Ectodermal cell (in vitro differentiated cells): ENCODE measurements at regions not wholly inside any gene's neighbourhood (a gene's known extent, or its start where the extent isn't known, plus 50 kb on each side); places are given as distances from the start of the nearest gene placed in this dataset.
"Not testable (repeated sequence)": the region's sequence is repeated elsewhere in the genome, so short reads cannot be mapped to it uniquely, and the experiment has no call there.

Source experiments
- H3K27ac ChIP-seq: 2 replicates; pipeline ENCODE4 v1.7.0; 2013; ENCODE audit warnings: mild to moderate bottlenecking, low read depth, low read length; ENCODE audit not compliant: insufficient read depth, poor library complexity, severe bottlenecking
- H3K27me3 ChIP-seq: 2 replicates; pipeline ENCODE4 v1.7.0; 2013; ENCODE audit warnings: mild to moderate bottlenecking, low read length; ENCODE audit not compliant: insufficient read depth, control insufficient read depth, poor library complexity, severe bottlenecking
- H3K36me3 ChIP-seq: one replicate; pipeline ENCODE4 v1.7.0; 2013; ENCODE audit warnings: low read length; ENCODE audit not compliant: control insufficient read depth, insufficient read depth
- H3K4me1 ChIP-seq: one replicate; pipeline ENCODE4 v1.7.0; 2013; ENCODE audit warnings: low read length; ENCODE audit not compliant: control insufficient read depth, insufficient read depth
- H3K4me3 ChIP-seq: 2 replicates; pipeline ENCODE4 v1.7.0; 2013; ENCODE audit warnings: low read depth, low read length, control low read depth; ENCODE audit not compliant: insufficient read depth
- H3K9me3 ChIP-seq: 2 replicates; pipeline ENCODE4 v1.7.0; 2013; ENCODE audit warnings: mild to moderate bottlenecking, low read length, moderate library complexity; ENCODE audit not compliant: control insufficient read depth
- WGBS, 2 experiments: methylation state at CpG; one replicate each; pipeline ENCODE4 v1.1.7; 2013; ENCODE audit warnings: missing lambda C conversion rate in 2 of 2; 5-methylcytosine and 5-hydroxymethylcytosine counted together

- Histone ChIP-seq H3K4me1 (no peaks in the 10 kb centered on the region), H3K36me3 (no peaks in the 10 kb centered on the region), H3K4me3 (no peak overlapping the region), H3K27me3 (no peaks in the 10 kb centered on the region), H3K27ac (no peak overlapping the region), H3K9me3 (no peaks in the 10 kb centered on the region)
- WGBS, 2 experiments, result 88 to 93% methylated on average over 1 of the region's 1 CpG
Observed at GRCh38 chr4:66929748-66930147, 615.6 kb downstream of the CENPC start.

- H3K36me3 ChIP-seq, H3K4me1 ChIP-seq, H3K9me3 ChIP-seq, H3K27ac ChIP-seq, H3K27me3 ChIP-seq, H3K4me3 ChIP-seq: not testable (repeated sequence)
Observed at GRCh38 chr4:66928881-66929280, 616.4 kb downstream of the CENPC start.

GRCh38 chr4:66927937-66928336 lies 617.4 kb downstream of the CENPC start:
- H3K9me3 ChIP-seq, result no peaks in the 10 kb centered on the region
- H3K27me3 ChIP-seq, result no peaks in the 10 kb centered on the region
- H3K36me3 ChIP-seq, result no peaks in the 10 kb centered on the region
- H3K4me3 ChIP-seq, result no peak overlapping the region
- H3K27ac ChIP-seq, result no peak overlapping the region
- H3K4me1 ChIP-seq, result no peaks in the 10 kb centered on the region
- 90% methylated on average over 3 of the region's 3 CpGs for WGBS, 2 experiments

GRCh38 chr4:66926687-66927086 lies 618.6 kb downstream of the CENPC start:
- Histone ChIP-seq H3K36me3 (no peaks in the 10 kb centered on the region), H3K4me1 (no peaks in the 10 kb centered on the region), H3K9me3 (no peaks in the 10 kb centered on the region), H3K27me3 (no peaks in the 10 kb centered on the region), H3K27ac (no peak overlapping the region), H3K4me3 (no peak overlapping the region)
- WGBS, 2 experiments, result 97 to 100% methylated on average over 2 of the region's 3 CpGs

- H3K36me3 ChIP-seq, result no peaks in the 10 kb centered on the region
- H3K9me3 ChIP-seq, result no peaks in the 10 kb centered on the region
- H3K27me3 ChIP-seq, result no peaks in the 10 kb centered on the region
- H3K27ac ChIP-seq, result no peak overlapping the region
- no peak overlapping the region for H3K4me3 ChIP-seq
- no peaks in the 10 kb centered on the region for H3K4me1 ChIP-seq
Observed at GRCh38 chr4:66923081-66923865, 622.0 kb downstream of the CENPC start.

GRCh38 chr4:66921433-66921832 lies 623.9 kb downstream of the CENPC start:
- no peak overlapping the region for H3K27ac ChIP-seq

GRCh38 chr4:66920514-66920913 lies 624.8 kb downstream of the CENPC start:
- Histone ChIP-seq H3K4me3 (no peak overlapping the region), H3K9me3 (no peaks in the 10 kb centered on the region), H3K27ac (no peak overlapping the region), H3K4me1 (no peaks in the 10 kb centered on the region), H3K27me3 (no peaks in the 10 kb centered on the region), H3K36me3 (no peaks in the 10 kb centered on the region)
- WGBS, 2 experiments, result 95 to 96% methylated on average over 8 to 10 of the region's 10 CpGs

More at GRCh38 chr4:66921433-66921832, 623.9 kb downstream of the CENPC start:
- Histone ChIP-seq H3K36me3 (no peaks in the 10 kb centered on the region), H3K9me3 (no peaks in the 10 kb centered on the region), H3K4me1 (no peaks in the 10 kb centered on the region), H3K27me3 (no peaks in the 10 kb centered on the region), H3K4me3 (no peak overlapping the region)
- 75 to 78% methylated on average over 5 of the region's 5 CpGs for WGBS, 2 experiments

GRCh38 chr4:66911880-66912279 lies 633.4 kb downstream of the CENPC start:
- Histone ChIP-seq H3K36me3 (no peaks in the 10 kb centered on the region), H3K27ac (no peak overlapping the region), H3K27me3 (no peaks in the 10 kb centered on the region), H3K4me3 (no peak overlapping the region), H3K9me3 (no peaks in the 10 kb centered on the region), H3K4me1 (no peaks in the 10 kb centered on the region)
- WGBS, 2 experiments, result 93 to 97% methylated on average over 2 of the region's 2 CpGs

GRCh38 chr4:66906314-66906713 lies 639.0 kb downstream of the CENPC start:
- H3K27me3 ChIP-seq, result no peaks in the 10 kb centered on the region
- H3K36me3 ChIP-seq, result no peaks in the 10 kb centered on the region
- H3K4me1 ChIP-seq, result no peaks in the 10 kb centered on the region
- H3K27ac ChIP-seq, result no peak overlapping the region
- no peaks in the 10 kb centered on the region for H3K9me3 ChIP-seq
- no peak overlapping the region for H3K4me3 ChIP-seq
- 36 to 40% methylated on average over 2 of the region's 2 CpGs for WGBS, 2 experiments

GRCh38 chr4:66899422-66900065 lies 645.8 kb downstream of the CENPC start:
- 95 to 96% methylated on average over 26 of the region's 26 CpGs for WGBS, 2 experiments
- no peaks in the 10 kb centered on the region for H3K27me3 ChIP-seq
- no peak overlapping the region for H3K4me3 ChIP-seq

More at GRCh38 chr4:66899422-66900065, 645.8 kb downstream of the CENPC start:
- no peak overlapping the region for H3K27ac ChIP-seq
- no peaks in the 10 kb centered on the region for H3K36me3 ChIP-seq
- H3K4me1 ChIP-seq, result no peaks in the 10 kb centered on the region
- peaks cover 2% of the 10 kb centered on the region for H3K9me3 ChIP-seq
